ENCODE measurements at regions not wholly inside any gene's neighbourhood (a gene's known extent, or its start where the extent isn't known, plus 50 kb on each side); places are given as distances from the start of the nearest gene placed in this dataset.
"Not testable (repeated sequence)": the region's sequence is repeated elsewhere in the genome, so short reads cannot be mapped to it uniquely, and the experiment has no call there.

DNA sequence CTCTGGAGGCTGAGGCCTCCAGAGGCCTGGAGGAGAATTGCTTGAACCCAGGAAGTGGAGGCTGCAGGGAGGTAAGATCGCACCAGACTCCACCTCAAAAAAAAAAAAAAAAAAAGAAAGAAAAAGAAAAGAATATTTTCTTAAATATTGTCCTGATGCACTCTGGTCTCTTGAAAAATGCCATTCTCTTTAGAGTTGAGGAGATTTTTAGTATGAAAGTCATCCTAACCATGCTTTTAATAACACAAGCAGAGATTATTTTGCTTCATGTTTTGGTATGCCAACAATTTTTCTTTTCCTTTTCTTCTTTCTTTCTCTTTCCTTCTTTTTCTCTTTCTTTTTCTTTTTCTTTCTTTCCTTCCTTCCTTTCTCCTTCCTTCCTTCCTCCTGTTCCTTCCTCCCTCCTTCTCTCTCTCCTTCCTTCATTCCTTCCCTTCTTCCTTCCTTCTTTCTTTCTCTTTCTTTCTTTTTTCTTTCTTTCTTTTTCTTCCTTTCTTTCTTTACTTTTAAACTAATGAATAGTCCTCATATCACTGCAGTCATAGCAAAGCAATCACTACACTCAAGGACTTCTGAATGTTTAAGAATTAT, 116.9 kb upstream of the CCNH start:
- no peak for DNase-seq (ENCODE audit: low read depth)
- TF ChIP-seq, protein P1, sequence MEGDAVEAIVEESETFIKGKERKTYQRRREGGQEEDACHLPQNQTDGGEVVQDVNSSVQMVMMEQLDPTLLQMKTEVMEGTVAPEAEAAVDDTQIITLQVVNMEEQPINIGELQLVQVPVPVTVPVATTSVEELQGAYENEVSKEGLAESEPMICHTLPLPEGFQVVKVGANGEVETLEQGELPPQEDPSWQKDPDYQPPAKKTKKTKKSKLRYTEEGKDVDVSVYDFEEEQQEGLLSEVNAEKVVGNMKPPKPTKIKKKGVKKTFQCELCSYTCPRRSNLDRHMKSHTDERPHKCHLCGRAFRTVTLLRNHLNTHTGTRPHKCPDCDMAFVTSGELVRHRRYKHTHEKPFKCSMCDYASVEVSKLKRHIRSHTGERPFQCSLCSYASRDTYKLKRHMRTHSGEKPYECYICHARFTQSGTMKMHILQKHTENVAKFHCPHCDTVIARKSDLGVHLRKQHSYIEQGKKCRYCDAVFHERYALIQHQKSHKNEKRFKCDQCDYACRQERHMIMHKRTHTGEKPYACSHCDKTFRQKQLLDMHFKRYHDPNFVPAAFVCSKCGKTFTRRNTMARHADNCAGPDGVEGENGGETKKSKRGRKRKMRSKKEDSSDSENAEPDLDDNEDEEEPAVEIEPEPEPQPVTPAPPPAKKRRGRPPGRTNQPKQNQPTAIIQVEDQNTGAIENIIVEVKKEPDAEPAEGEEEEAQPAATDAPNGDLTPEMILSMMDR (IDR thresholded peaks at IDR 0.05; ENCODE audit: low read length, missing control alignments), result no peak
- no peak overlapping the region for H3K4me3 ChIP-seq (replicated peaks; ENCODE audit: low read depth, low read length)

DNA sequence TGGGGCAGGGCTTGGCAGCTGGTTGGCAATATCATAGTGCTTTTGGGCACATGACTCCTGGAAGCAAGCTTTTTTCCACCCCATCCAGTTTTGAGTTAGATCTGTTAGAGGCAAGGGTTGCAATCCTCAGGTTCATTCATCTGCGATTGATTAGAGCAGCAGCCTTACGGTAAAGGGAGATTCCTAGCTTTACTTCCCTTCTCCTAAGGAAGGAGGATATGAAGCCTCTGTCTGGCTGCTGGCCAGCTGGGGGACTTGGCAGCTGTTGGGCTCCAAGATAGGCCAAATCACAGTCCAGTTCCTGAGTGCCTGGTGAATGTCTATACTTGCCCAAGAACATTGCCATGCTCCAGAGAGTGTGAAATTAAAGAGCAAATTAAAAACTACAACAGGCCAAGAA, 113.4 kb upstream of the CCNH start:
- DNase-seq (ENCODE audit: low read depth), result no peak
- TF ChIP-seq, protein P1 (IDR thresholded peaks at IDR 0.05; ENCODE audit: low read length, missing control alignments), result no peak
- H3K4me3 ChIP-seq (replicated peaks; ENCODE audit: low read depth, low read length), result no peak overlapping the region

DNA sequence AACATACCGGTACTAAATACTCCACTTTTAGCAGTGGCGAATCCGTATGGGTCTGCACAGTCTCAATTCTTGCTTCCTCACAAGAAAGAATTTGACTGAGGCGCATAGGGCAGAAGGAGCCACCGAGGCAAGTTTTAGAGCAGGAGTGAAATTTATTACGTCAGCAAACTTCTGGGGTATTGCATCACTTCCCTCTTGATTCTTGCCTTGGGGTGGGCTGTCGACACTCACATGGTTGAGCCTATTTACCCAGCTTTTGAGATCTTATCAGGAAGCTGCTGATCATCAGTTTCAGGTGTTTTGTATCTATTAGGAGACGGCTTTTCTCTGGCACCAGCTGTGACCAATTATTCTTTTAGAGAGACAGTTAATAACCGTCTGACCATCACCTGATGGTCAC, 111.5 kb upstream of the CCNH start:
- no peak for DNase-seq (ENCODE audit: low read depth)
- TF ChIP-seq, protein P1 (IDR thresholded peaks at IDR 0.05; ENCODE audit: low read length, missing control alignments), result no peak

DNA sequence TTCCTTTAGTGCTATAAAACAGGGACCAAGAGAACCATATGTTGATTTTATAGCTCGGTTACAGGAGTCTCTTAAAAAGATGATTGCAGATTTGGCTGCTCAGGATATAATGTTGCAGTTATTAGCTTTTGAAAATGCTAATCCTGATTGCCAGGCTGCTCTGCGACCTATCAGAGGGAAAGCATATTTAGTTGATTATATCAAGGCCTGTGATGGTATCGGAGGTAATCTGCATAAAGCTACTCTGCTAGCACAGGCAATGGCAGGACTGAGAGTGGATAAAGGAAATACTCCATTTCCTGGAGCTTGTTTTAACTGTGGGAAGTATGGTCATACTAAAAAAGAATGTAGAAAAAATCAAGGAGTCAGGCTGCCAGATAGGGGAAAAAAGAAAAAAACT, 99.0 kb upstream of the CCNH start:
- not testable (repeated sequence) for DNase-seq (ENCODE audit: low read depth); H3K4me3 ChIP-seq (replicated peaks; ENCODE audit: low read depth, low read length)

More for the DNA sequence above, 111.5 kb upstream of the CCNH start:
- H3K4me3 ChIP-seq (replicated peaks; ENCODE audit: low read depth, low read length), result no peak overlapping the region

DNA sequence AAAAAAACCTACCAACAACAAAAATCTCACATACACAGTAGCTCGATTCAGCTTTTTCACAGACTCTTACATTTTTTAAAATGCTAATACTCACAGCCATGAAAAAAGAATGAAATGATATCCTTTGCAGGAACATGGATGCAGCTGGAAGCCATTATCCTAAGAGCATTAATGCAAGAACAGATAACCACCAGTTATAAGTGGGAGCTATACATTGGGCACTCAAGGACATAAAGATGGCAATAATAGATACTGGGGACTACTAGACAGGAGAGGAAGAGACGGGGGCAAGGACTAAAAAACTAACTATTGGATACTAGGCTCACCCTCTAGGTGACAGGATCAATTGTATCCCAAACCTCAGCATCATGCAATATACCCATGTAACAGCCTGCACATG, 90.3 kb upstream of the CCNH start:
- no peak overlapping the region for H3K4me3 ChIP-seq (replicated peaks; ENCODE audit: low read depth, low read length)
- DNase-seq (ENCODE audit: low read depth), result no peak
- TF ChIP-seq, protein P1 (IDR thresholded peaks at IDR 0.05; ENCODE audit: low read length, missing control alignments), result no peak

DNA sequence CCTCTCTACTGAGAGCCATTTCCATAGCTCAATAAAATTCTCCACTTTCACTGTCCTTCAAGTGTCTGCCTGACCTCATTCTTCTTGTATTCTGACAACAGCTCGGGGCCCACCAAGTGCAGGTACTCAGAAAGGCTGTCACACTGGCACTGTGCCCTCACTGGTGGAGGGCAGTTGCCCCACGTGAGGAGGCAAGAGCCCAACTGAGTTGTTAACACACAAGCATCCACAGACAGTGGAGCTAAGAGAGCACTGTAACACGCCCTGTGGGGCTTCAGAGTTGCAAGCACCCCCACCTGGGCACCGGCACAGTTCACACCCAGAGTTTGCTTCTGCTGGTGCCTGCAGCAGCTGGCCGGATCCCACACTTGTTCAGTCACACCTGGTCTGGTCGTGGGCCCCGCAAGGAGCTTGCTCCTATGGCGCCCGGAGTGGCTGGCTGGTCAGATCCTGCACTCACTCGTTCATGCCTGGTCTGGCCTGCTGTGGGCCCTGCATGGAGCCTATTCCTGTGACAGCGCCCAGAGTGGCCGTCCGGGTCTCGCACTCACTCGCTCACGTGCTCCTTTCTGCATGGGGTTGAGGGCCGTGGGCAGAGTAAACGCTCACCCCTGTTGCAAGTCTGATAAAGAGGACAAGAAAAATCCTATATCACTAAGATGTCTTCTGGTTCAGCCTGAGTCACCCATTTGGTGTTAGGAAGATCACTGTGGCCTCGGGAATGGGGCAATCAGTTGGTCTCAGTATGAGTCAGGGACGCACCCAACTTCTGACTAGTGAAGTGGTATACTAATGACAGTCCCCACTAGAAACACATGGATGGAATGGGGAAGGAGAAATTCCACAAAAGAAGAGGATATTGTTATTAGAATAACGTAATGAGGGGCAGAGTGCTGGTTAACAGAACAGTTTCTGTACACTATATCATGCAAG, 87.0 kb upstream of the CCNH start:
- TF ChIP-seq, protein P1 (IDR thresholded peaks at IDR 0.05; ENCODE audit: low read length, missing control alignments), result no peak
- no peak for DNase-seq (ENCODE audit: low read depth)
- H3K4me3 ChIP-seq (replicated peaks; ENCODE audit: low read depth, low read length), result no peak overlapping the region

Data from fibroblast of pulmonary artery (primary cell).